Activated CD4-positive, alpha-beta T cell treated with anti-CD3 and anti-CD28 coated beads, Interleukin-2, Interleukin-6, amounts not matched to agents 100 ng/mL and 50 ng/mL, durations not matched to agents 16 hours and 8 hours (primary cell): ENCODE measurements at regions not wholly inside any gene's neighbourhood (a gene's known extent, or its start where the extent isn't known, plus 50 kb on each side); places are given as distances from the start of the nearest gene placed in this dataset.
"Not testable (repeated sequence)": the region's sequence is repeated elsewhere in the genome, so short reads cannot be mapped to it uniquely, and the experiment has no call there.

Source experiments
- DNase-seq: peaks from one replicate; pipeline ENCODE4 v3.0.0-alpha.2; 2020

GRCh38 chr1:73842436-73842835, 355.5 kb downstream of the LRRIQ3 start:
- DNase-seq, result no peak

GRCh38 chr1:73839922-73840321, 358.1 kb downstream of the LRRIQ3 start:
- peak; percentile 6 for DNase-seq

GRCh38 chr1:73832276-73833181, 365.4 kb downstream of the LRRIQ3 start:
- DNase-seq, result no peak

GRCh38 chr1:73827283-73827682, 370.7 kb downstream of the LRRIQ3 start:
- not testable (repeated sequence) for DNase-seq

- DNase-seq, result no peak
These were observed 373.9 kb downstream of the LRRIQ3 start for GRCh38 chr1:73824065-73824464.

- no peak for DNase-seq
These were observed 376.5 kb downstream of the LRRIQ3 start for GRCh38 chr1:73821520-73821919.

- DNase-seq, result no peak
These were observed 377.1 kb downstream of the LRRIQ3 start for GRCh38 chr1:73820843-73821242.

- no peak for DNase-seq
These were observed 384.3 kb downstream of the LRRIQ3 start for GRCh38 chr1:73813716-73814115.

- DNase-seq, result no peak
These were observed 384.7 kb downstream of the LRRIQ3 start for GRCh38 chr1:73813236-73813635.

- DNase-seq, result no peak
These were observed 386.2 kb downstream of the LRRIQ3 start for GRCh38 chr1:73811798-73812197.

GRCh38 chr1:73804935-73805334, 393.0 kb downstream of the LRRIQ3 start:
- DNase-seq, result no peak

GRCh38 chr1:73803380-73803779, 394.6 kb downstream of the LRRIQ3 start:
- no peak for DNase-seq

GRCh38 chr1:73801912-73802429, 396.0 kb downstream of the LRRIQ3 start:
- no peak for DNase-seq

- no peak for DNase-seq
These were observed 397.6 kb downstream of the LRRIQ3 start for GRCh38 chr1:73800376-73800775.

GRCh38 chr1:73789965-73790364, 408.0 kb downstream of the LRRIQ3 start:
- DNase-seq, result no peak

GRCh38 chr1:73784026-73784425, 413.9 kb downstream of the LRRIQ3 start:
- no peak for DNase-seq

GRCh38 chr1:73783352-73783751, 414.6 kb downstream of the LRRIQ3 start:
- no peak for DNase-seq

GRCh38 chr1:73782901-73783300, 415.1 kb downstream of the LRRIQ3 start:
- no peak for DNase-seq

- DNase-seq, result no peak
These were observed 416.7 kb downstream of the LRRIQ3 start for GRCh38 chr1:73781251-73781650.

- DNase-seq, result no peak
These were observed 419.5 kb downstream of the LRRIQ3 start for GRCh38 chr1:73778471-73778870.

GRCh38 chr1:73775896-73776295, 422.1 kb downstream of the LRRIQ3 start:
- no peak for DNase-seq

GRCh38 chr1:73772941-73773340, 425.0 kb downstream of the LRRIQ3 start:
- no peak for DNase-seq

- DNase-seq, result no peak
These were observed 426.6 kb downstream of the LRRIQ3 start for GRCh38 chr1:73771396-73771795.

- DNase-seq, result no peak
These were observed 427.7 kb downstream of the LRRIQ3 start for GRCh38 chr1:73770109-73770905.
